ENCODE measurements at regions not wholly inside any gene's neighbourhood (a gene's known extent, or its start where the extent isn't known, plus 50 kb on each side); places are given as distances from the start of the nearest gene placed in this dataset.

DNA sequence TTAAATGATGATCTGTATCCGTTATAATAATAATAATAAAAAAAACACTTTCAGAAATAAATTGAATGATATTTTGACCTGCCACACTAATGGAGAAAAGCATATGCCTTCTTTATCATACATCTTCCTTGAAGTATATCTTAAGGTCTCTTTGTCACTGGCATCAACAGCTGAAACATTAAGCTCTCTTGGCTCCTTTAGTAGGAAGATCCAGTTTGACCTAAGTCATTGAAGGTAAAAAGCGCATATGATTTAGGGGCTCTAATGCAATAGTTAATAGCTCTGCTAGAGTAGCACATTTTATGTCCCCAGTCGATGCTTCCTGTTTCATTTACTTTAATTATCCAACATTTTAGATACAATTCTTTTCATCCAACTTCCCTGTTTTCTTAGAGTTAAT, 1010.8 kb downstream of the STPG2 start:
- no peak for ATAC-seq
- no peak for TF ChIP-seq SNAI2 (CRISPR knock-in tag; IDR thresholded peaks at IDR 0.05)
- no peak for TF ChIP-seq ZNF565 (CRISPR knock-in tag; conservative IDR thresholded peaks at IDR 0.05; ENCODE audit: low read depth)
- TF ChIP-seq, protein P1, sequence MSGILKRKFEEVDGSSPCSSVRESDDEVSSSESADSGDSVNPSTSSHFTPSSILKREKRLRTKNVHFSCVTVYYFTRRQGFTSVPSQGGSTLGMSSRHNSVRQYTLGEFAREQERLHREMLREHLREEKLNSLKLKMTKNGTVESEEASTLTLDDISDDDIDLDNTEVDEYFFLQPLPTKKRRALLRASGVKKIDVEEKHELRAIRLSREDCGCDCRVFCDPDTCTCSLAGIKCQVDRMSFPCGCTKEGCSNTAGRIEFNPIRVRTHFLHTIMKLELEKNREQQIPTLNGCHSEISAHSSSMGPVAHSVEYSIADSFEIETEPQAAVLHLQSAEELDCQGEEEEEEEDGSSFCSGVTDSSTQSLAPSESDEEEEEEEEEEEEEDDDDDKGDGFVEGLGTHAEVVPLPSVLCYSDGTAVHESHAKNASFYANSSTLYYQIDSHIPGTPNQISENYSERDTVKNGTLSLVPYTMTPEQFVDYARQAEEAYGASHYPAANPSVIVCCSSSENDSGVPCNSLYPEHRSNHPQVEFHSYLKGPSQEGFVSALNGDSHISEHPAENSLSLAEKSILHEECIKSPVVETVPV (CRISPR knock-in tag; IDR thresholded peaks at IDR 0.05): no peak
- TF ChIP-seq ZFP3 (CRISPR knock-in tag; IDR thresholded peaks at IDR 0.05): no peak
- TF ChIP-seq ISL1 (CRISPR knock-in tag; IDR thresholded peaks at IDR 0.05): no peak
- TF ChIP-seq BACH2 (CRISPR knock-in tag; IDR thresholded peaks at IDR 0.05; ENCODE audit: borderline replicate concordance): no peak
- TF ChIP-seq ESRRG (CRISPR knock-in tag; IDR thresholded peaks at IDR 0.05): no peak
- no peak for TF ChIP-seq ARNTL (CRISPR knock-in tag; IDR thresholded peaks at IDR 0.05; ENCODE audit: borderline replicate concordance, low read depth)
- TF ChIP-seq ZNF70 (CRISPR knock-in tag; IDR thresholded peaks at IDR 0.05): no peak
- TF ChIP-seq OSR1 (CRISPR knock-in tag; IDR thresholded peaks at IDR 0.05): no peak
- TF ChIP-seq, protein P2, sequence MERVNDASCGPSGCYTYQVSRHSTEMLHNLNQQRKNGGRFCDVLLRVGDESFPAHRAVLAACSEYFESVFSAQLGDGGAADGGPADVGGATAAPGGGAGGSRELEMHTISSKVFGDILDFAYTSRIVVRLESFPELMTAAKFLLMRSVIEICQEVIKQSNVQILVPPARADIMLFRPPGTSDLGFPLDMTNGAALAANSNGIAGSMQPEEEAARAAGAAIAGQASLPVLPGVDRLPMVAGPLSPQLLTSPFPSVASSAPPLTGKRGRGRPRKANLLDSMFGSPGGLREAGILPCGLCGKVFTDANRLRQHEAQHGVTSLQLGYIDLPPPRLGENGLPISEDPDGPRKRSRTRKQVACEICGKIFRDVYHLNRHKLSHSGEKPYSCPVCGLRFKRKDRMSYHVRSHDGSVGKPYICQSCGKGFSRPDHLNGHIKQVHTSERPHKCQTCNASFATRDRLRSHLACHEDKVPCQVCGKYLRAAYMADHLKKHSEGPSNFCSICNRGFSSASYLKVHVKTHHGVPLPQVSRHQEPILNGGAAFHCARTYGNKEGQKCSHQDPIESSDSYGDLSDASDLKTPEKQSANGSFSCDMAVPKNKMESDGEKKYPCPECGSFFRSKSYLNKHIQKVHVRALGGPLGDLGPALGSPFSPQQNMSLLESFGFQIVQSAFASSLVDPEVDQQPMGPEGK (CRISPR knock-in tag; IDR thresholded peaks at IDR 0.05; ENCODE audit: borderline replicate concordance): no peak
- TF ChIP-seq ZFP30 (CRISPR knock-in tag; IDR thresholded peaks at IDR 0.05): no peak
- no peak for TF ChIP-seq ZC3H10 (CRISPR knock-in tag; IDR thresholded peaks at IDR 0.05)
- no peak for TF ChIP-seq TOX (CRISPR knock-in tag; IDR thresholded peaks at IDR 0.05; ENCODE audit: borderline replicate concordance)
- TF ChIP-seq RARB (CRISPR knock-in tag; IDR thresholded peaks at IDR 0.05): no peak
- TF ChIP-seq ZNF8 (CRISPR knock-in tag; IDR thresholded peaks at IDR 0.05): no peak
- TF ChIP-seq, protein P3, sequence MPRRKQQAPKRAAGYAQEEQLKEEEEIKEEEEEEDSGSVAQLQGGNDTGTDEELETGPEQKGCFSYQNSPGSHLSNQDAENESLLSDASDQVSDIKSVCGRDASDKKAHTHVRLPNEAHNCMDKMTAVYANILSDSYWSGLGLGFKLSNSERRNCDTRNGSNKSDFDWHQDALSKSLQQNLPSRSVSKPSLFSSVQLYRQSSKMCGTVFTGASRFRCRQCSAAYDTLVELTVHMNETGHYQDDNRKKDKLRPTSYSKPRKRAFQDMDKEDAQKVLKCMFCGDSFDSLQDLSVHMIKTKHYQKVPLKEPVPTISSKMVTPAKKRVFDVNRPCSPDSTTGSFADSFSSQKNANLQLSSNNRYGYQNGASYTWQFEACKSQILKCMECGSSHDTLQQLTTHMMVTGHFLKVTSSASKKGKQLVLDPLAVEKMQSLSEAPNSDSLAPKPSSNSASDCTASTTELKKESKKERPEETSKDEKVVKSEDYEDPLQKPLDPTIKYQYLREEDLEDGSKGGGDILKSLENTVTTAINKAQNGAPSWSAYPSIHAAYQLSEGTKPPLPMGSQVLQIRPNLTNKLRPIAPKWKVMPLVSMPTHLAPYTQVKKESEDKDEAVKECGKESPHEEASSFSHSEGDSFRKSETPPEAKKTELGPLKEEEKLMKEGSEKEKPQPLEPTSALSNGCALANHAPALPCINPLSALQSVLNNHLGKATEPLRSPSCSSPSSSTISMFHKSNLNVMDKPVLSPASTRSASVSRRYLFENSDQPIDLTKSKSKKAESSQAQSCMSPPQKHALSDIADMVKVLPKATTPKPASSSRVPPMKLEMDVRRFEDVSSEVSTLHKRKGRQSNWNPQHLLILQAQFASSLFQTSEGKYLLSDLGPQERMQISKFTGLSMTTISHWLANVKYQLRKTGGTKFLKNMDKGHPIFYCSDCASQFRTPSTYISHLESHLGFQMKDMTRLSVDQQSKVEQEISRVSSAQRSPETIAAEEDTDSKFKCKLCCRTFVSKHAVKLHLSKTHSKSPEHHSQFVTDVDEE (CRISPR knock-in tag; IDR thresholded peaks at IDR 0.05): no peak
- TF ChIP-seq TCF4 (CRISPR knock-in tag; IDR thresholded peaks at IDR 0.05; ENCODE audit: borderline replicate concordance): no peak
- TF ChIP-seq, protein P4, sequence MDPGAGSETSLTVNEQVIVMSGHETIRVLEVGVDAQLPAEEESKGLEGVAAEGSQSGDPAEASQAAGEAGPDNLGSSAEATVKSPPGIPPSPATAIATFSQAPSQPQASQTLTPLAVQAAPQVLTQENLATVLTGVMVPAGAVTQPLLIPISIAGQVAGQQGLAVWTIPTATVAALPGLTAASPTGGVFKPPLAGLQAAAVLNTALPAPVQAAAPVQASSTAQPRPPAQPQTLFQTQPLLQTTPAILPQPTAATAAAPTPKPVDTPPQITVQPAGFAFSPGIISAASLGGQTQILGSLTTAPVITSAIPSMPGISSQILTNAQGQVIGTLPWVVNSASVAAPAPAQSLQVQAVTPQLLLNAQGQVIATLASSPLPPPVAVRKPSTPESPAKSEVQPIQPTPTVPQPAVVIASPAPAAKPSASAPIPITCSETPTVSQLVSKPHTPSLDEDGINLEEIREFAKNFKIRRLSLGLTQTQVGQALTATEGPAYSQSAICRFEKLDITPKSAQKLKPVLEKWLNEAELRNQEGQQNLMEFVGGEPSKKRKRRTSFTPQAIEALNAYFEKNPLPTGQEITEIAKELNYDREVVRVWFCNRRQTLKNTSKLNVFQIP (CRISPR knock-in tag; IDR thresholded peaks at IDR 0.05; ENCODE audit: borderline replicate concordance, low read depth): no peak

DNA sequence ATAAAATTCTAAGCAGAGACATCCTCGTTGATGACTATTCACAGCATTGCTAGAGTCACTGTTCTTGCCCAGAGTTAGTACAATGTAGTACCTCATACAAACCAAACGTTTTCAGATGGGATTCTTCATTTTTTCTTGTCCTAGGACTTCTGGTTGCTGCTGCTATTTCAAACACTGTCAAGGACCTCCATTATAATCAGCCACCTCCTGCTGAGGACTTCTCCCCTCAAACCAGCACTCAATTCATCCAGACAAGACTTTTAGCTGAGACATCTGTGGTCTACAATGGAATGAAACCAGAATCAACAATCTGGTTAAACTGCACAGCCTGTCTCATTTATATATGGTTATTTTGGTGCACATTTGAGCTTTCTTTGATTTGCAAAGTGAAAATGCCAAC, 1008.8 kb downstream of the STPG2 start:
- ATAC-seq: no peak
- TF ChIP-seq CREB5 (CRISPR knock-in tag; IDR thresholded peaks at IDR 0.05; ENCODE audit: low read depth) (no peak), ZNF565 (CRISPR knock-in tag; conservative IDR thresholded peaks at IDR 0.05; ENCODE audit: low read depth) (no peak), ZNF70 (CRISPR knock-in tag; IDR thresholded peaks at IDR 0.05) (no peak), TOX (CRISPR knock-in tag; IDR thresholded peaks at IDR 0.05; ENCODE audit: borderline replicate concordance) (no peak), CSDC2 (CRISPR knock-in tag; IDR thresholded peaks at IDR 0.05) (no peak), SNAI2 (CRISPR knock-in tag; IDR thresholded peaks at IDR 0.05) (no peak), ZFP3 (CRISPR knock-in tag; IDR thresholded peaks at IDR 0.05) (no peak), BACH2 (CRISPR knock-in tag; IDR thresholded peaks at IDR 0.05; ENCODE audit: borderline replicate concordance) (no peak), ZFP30 (CRISPR knock-in tag; IDR thresholded peaks at IDR 0.05) (no peak), ISL1 (CRISPR knock-in tag; IDR thresholded peaks at IDR 0.05) (no peak), PPARA (CRISPR knock-in tag; IDR thresholded peaks at IDR 0.05; ENCODE audit: borderline replicate concordance) (no peak)
- TF ChIP-seq, protein P2 (CRISPR knock-in tag; IDR thresholded peaks at IDR 0.05; ENCODE audit: borderline replicate concordance): no peak
- TF ChIP-seq, protein P1 (CRISPR knock-in tag; IDR thresholded peaks at IDR 0.05): no peak
- TF ChIP-seq, protein P4 (CRISPR knock-in tag; IDR thresholded peaks at IDR 0.05; ENCODE audit: borderline replicate concordance, low read depth): no peak
